ENCODE measurements at regions not wholly inside any gene's neighbourhood (a gene's known extent, or its start where the extent isn't known, plus 50 kb on each side); places are given as distances from the start of the nearest gene placed in this dataset.

DNA sequence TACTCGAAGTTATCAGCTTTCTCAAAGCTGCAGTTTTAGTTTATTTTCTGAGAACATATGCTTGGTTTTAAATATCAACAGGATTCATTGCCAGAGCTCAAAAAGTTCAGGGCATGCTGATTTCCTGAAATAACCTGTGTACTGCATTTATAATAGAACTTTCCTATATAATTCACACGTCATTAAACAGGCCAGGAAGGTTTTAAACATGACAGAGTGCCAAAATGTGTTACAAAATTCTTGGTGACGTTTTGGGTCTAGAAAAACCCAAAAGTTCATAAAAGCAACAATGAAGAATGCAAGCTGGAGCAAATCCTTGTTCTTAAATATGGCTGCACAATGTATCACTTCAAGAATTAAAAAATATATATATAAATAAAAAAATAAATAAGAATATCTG is 1139.1 kb downstream of the CDH11 start:
- DNase-seq = no peak

GRCh38 chr16:63982110-63982509 is 1139.8 kb downstream of the CDH11 start:
- no peak for DNase-seq

- DNase-seq = no peak
Observed at GRCh38 chr16:63981639-63982038, 1140.2 kb downstream of the CDH11 start.

- no peak for DNase-seq
Observed at GRCh38 chr16:63980763-63981162, 1141.1 kb downstream of the CDH11 start.

GRCh38 chr16:63978240-63978639 is 1143.6 kb downstream of the CDH11 start:
- DNase-seq = no peak

DNA sequence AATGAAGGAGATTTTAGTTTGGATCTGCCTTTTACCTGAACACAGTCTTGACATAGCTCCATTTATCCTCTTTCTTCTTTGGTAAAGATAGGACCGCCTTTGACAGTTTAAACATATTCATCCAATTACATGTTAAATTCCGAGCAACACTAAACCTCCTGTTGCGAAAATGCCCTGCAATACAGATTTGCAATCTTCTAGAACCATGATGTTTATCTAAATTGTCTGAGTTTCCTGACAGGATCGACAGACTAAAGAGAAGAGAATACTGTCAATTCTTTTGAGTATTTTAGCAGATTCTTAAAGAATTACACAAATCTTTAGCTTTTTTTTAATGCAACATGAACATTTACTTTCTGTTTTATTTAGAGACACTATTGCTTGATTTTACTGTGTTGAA is 1145.5 kb downstream of the CDH11 start:
- DNase-seq = no peak

DNA sequence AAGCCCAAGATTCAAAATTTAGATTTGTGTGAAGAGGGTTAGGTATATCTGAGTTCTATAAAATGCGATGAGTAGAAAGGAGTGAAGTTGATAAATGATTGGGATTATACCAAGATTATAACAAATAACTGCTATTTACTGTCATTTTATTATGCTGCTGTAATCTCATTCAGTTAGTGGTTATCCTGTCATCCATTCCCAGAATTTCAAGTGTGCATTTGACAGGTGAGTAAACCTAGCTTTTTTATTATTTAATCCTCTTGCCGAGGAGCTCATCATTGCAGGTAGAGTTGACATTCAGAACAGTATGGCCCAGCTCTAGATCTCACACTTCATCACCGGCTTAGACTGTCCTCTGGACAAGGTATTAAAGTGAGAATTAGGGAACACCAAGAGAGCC is 1146.2 kb downstream of the CDH11 start:
- peak; percentile 2 to 4 for DNase-seq

DNA sequence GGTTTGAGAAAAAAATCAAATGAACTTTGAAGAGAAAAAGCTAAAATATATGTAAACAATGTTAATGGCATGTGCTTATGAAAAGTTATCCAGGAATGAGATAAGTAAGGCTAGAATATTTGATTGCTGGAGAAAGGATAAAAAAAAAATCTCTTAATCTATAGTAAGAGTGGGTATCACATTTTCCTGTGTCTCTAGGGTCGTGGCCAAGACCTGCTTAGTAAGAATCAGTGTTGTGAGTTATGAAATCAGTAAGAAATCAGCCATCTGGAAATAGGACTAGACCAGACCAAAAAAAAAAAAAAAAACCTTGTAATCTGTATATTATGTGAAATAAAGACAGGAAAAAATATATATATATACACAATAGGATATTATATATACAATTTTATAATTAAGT is 1153.9 kb downstream of the CDH11 start:
- no peak for DNase-seq

- DNase-seq = no peak
Observed at GRCh38 chr16:63960321-63960720, 1161.5 kb downstream of the CDH11 start.

- no peak for DNase-seq
Observed at GRCh38 chr16:63947022-63947421, 1174.8 kb downstream of the CDH11 start.

DNA sequence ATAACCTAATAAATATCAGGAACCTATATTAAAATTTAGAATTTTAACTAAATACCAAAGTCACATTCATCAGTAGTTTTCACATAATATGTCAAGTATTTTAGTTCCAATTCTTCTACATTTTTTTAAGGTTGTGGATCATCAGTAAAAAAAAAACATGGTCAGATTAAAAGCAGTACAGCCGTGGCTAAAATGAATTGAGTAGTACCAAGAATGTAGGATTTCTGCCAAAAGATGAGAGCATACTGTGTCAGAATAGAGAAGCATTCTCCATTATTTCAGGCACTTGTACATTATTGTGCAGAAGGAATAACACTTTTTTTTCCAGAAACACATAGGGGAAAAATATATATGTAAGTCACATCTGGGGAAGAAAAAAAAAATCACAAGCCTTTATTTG is 1176.1 kb downstream of the CDH11 start:
- DNase-seq = no peak

- DNase-seq = no peak
Observed at GRCh38 chr16:63943566-63943965, 1178.3 kb downstream of the CDH11 start.

GRCh38 chr16:63938661-63939060 is 1183.2 kb downstream of the CDH11 start:
- no peak for DNase-seq

- DNase-seq = no peak
Observed at GRCh38 chr16:63933841-63934240, 1188.0 kb downstream of the CDH11 start.

- no peak for DNase-seq
Observed at GRCh38 chr16:63928421-63928820, 1193.4 kb downstream of the CDH11 start.

DNA sequence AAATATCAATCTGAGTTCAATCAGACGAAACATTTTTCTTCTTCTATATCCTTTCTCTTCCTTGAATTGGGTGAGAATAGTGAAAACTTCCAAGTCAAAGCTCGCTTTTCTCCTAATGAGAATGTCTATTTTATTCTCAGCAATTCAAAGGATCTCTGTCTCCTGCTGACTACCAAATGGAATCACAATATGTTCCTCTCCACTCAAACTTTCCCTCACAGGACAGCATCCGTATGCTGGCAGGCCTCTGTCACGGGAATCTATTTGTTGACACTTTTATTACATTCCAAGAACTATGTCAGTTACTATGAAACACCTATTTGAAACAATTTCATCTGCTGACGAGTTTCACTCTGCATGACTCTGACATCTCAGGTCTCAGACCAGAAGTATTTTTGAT is 1196.6 kb downstream of the CDH11 start:
- no peak for DNase-seq

- DNase-seq = no peak
Observed at GRCh38 chr16:63922560-63922959, 1199.3 kb downstream of the CDH11 start.

- no peak for DNase-seq
Observed at GRCh38 chr16:63921737-63922295, 1200.0 kb downstream of the CDH11 start.

GRCh38 chr16:63913290-63913689 is 1208.6 kb downstream of the CDH11 start:
- DNase-seq = no peak

DNA sequence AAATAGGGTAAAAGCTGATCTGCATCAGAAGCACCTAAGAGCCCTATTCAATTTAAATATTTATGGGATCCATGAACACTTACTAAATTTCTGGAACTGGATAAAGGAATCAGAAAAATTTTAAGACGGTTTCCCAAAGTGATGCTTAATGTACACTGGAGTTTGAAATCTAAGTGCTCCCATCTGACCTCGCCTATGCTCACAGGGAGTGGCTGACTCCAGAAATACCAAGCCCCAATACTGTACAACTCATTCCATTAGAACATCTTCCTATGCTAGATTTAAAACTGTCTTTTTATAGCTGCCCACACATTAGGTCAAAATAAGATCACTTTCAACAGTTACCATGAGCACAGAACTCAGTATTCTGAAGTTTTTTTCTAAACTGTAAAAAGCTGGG is 1214.6 kb downstream of the CDH11 start:
- DNase-seq = no peak

- DNase-seq = no peak
Observed at GRCh38 chr16:63904930-63905329, 1216.9 kb downstream of the CDH11 start.

DNA sequence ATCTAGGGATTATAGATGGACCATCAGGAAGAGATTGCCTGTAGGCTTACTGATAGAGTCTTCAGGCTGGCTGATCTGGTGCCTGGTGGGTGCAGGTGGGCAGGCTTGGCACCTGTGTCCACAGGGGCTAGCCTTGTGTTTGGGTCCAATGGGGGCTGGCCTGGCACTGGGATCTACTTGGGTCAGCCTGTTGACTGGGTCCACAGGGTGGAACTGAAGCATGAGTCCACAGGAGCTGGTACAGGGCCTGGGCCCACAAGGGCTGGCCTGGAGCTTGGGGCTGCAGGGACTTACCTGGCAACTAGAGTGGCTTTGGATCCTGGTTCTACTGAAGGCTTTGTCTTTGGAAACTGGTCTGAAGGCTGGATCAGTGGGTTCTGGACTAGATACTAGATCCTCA is 1217.7 kb downstream of the CDH11 start:
- no peak for DNase-seq

GRCh38 chr16:63896383-63897109 is 1225.3 kb downstream of the CDH11 start:
- DNase-seq = no peak

DNA sequence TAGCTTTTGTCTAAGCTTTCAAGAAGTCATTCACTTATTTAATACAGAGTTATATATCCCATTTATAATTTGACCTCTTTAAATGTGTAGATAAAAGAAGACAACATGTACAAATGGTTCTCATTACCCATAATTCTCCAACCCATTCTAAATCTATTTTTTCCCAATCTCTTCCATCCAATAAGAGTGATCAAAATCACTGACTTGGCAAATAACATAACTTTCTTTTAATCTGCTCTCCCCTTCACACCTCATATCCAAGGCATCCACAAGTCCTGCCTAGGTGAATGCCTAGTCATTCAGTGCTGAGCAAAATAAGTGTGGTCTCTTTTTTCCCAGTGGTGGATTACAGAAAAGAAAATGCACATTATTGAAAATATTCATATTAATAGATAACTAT is 1231.1 kb downstream of the CDH11 start:
- DNase-seq = no peak

GRCh38 chr16:63890081-63890480 is 1231.8 kb downstream of the CDH11 start:
- DNase-seq = no peak
